HL-60 (cell line): ENCODE measurements at regions not wholly inside any gene's neighbourhood (a gene's known extent, or its start where the extent isn't known, plus 50 kb on each side); places are given as distances from the start of the nearest gene placed in this dataset.

ENCODE experiments used
- DNase-seq, 2 experiments: peaks; one replicate each; pipeline ENCODE4 v3.0.0-alpha.2; 2010 to 2020; ENCODE audit warnings: low read depth in 1 of 2, low spot score in 1 of 2
- H3K27ac ChIP-seq: fragments of 250-450 bp; sonication (Bioruptor Pico); replicated peaks from 2 replicates; pipeline ENCODE4 v1.5.1; 2020; ENCODE audit warnings: mild to moderate bottlenecking, moderate library complexity
- H3K27me3 ChIP-seq: fragments of 250-450 bp; sonication (Bioruptor Pico); 2 replicates; pipeline ENCODE4 v1.5.1; 2021; ENCODE audit warnings: mild to moderate bottlenecking, moderate library complexity; ENCODE audit not compliant: insufficient read depth, poor library complexity, severe bottlenecking
- H3K4me3 ChIP-seq: replicated peaks from 2 replicates; pipeline ENCODE4 v1.5.1; 2011; ENCODE audit warnings: mild to moderate bottlenecking, control low read depth, low read length; ENCODE audit not compliant: insufficient read depth
- GABPA ChIP-seq: IDR thresholded peaks from 2 replicates; pipeline ENCODE4 v1.6.1; 2012; ENCODE audit warnings: low read depth
- POLR2AphosphoS5 ChIP-seq: IDR thresholded peaks from 2 replicates; pipeline ENCODE4 v1.6.1; 2012; ENCODE audit warnings: low read depth
- SPI1 ChIP-seq: IDR thresholded peaks from 2 replicates; pipeline ENCODE4 v1.6.1; 2012; ENCODE audit warnings: low read depth, mild to moderate bottlenecking, borderline replicate concordance
- TF ChIP-seq, protein P1 (sequence below): IDR thresholded peaks from one replicate; pipeline ENCODE4 v1.5.1; 2011; ENCODE audit warnings: low read length, control low read depth, inconsistent platforms; ENCODE audit not compliant: insufficient read depth
- TF ChIP-seq, protein P2 (sequence below): IDR thresholded peaks from 2 replicates; pipeline ENCODE4 v1.6.1; 2012; ENCODE audit warnings: low read depth; ENCODE audit not compliant: insufficient replicate concordance

DNA sequence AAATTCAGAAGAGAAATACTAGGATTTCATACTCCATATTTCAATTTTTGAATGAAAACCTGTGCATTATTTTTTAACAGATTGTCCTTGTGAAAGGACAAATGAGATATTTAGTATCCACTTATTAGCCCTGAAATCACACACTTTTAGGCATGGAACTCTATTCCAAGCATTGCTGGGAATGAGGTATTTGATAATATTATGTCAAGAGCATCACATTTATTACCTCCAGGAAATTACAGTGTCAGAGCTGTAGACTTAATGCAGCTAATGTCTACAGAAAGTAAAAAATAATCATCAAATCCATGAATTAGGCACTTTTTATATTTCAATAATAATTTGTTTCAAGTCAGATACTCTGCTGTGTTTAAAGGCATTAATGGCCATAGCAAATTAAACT is 753.8 kb downstream of the REEP3 start:
- Histone ChIP-seq H3K27ac (no peak overlapping the region), H3K27me3 (no peaks in the 10 kb centered on the region), H3K4me3 (no peak overlapping the region)
- no peak for TF ChIP-seq POLR2AphosphoS5
- TF ChIP-seq, protein P1, sequence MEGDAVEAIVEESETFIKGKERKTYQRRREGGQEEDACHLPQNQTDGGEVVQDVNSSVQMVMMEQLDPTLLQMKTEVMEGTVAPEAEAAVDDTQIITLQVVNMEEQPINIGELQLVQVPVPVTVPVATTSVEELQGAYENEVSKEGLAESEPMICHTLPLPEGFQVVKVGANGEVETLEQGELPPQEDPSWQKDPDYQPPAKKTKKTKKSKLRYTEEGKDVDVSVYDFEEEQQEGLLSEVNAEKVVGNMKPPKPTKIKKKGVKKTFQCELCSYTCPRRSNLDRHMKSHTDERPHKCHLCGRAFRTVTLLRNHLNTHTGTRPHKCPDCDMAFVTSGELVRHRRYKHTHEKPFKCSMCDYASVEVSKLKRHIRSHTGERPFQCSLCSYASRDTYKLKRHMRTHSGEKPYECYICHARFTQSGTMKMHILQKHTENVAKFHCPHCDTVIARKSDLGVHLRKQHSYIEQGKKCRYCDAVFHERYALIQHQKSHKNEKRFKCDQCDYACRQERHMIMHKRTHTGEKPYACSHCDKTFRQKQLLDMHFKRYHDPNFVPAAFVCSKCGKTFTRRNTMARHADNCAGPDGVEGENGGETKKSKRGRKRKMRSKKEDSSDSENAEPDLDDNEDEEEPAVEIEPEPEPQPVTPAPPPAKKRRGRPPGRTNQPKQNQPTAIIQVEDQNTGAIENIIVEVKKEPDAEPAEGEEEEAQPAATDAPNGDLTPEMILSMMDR: no peak
- no peak for TF ChIP-seq SPI1
- no peak for DNase-seq

DNA sequence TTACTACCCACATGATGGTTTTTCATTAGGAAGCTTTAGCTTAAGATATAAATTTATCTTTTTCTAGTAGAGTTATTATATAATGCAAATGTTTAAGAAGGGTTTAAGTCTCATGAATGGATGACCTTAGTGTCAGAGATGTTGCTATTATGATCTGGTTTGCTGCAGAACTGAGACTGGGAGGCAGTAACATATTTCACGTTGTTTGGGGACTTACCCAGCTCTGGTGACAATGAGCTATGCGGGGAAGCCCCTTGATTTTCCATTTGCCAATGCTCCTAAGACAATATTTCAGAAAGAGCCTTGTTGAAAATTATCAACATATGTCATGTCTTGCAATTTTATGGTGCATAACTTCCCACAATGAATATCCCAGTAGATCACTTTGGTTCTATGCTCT is 754.6 kb downstream of the REEP3 start:
- no peaks in the 10 kb centered on the region for H3K27me3 ChIP-seq

DNA sequence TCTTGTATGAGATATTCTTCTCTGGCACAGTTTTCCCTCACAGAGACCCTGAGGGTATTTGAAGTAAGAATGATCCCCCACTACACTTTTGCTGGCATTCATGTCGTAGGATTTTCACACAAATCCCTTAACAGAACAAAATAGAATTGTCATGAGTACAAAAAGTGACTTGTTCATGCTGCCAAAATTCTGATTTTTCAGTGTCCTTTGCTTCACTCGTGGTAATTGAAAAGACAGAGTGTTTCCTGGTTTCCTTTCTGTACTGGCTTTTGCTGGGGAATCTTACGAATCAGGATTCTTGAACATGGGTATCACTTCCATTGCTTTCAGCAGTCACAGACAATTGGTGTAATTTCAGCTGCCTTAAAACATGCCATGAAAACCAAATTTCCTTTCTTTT is 756.3 kb downstream of the REEP3 start:
- DNase-seq: no peak
- Histone ChIP-seq H3K4me3 (no peak overlapping the region), H3K27me3 (no peaks in the 10 kb centered on the region), H3K27ac (no peak overlapping the region)
- no peak for TF ChIP-seq GABPA

More for the DNA sequence above, 754.6 kb downstream of the REEP3 start:
- no peak overlapping the region for H3K4me3 ChIP-seq
- no peak for DNase-seq
- no peak overlapping the region for H3K27ac ChIP-seq
- TF ChIP-seq, protein P1: no peak
- no peak for TF ChIP-seq GABPA
- TF ChIP-seq, protein P2, sequence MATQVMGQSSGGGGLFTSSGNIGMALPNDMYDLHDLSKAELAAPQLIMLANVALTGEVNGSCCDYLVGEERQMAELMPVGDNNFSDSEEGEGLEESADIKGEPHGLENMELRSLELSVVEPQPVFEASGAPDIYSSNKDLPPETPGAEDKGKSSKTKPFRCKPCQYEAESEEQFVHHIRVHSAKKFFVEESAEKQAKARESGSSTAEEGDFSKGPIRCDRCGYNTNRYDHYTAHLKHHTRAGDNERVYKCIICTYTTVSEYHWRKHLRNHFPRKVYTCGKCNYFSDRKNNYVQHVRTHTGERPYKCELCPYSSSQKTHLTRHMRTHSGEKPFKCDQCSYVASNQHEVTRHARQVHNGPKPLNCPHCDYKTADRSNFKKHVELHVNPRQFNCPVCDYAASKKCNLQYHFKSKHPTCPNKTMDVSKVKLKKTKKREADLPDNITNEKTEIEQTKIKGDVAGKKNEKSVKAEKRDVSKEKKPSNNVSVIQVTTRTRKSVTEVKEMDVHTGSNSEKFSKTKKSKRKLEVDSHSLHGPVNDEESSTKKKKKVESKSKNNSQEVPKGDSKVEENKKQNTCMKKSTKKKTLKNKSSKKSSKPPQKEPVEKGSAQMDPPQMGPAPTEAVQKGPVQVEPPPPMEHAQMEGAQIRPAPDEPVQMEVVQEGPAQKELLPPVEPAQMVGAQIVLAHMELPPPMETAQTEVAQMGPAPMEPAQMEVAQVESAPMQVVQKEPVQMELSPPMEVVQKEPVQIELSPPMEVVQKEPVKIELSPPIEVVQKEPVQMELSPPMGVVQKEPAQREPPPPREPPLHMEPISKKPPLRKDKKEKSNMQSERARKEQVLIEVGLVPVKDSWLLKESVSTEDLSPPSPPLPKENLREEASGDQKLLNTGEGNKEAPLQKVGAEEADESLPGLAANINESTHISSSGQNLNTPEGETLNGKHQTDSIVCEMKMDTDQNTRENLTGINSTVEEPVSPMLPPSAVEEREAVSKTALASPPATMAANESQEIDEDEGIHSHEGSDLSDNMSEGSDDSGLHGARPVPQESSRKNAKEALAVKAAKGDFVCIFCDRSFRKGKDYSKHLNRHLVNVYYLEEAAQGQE: no peak
- TF ChIP-seq SPI1: no peak
- no peak for TF ChIP-seq POLR2AphosphoS5

DNA sequence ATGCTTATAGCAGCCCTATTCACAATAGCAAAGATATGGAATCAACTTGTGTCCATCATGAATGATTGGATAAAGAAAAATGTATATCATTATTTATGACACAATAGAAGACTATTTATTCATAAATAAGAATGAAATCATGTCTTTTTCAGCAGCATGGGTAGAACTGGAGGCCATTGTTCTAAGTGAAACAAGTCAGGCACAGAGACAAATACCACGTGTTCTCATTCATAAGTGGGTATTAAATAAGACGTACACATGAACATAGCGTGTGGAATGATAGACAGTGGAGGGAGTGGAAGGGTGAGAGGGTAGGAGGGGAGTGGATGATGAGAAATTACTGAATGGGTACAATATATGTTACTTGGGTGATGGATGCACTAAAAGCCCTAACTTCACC is 762.4 kb downstream of the REEP3 start:
- TF ChIP-seq POLR2AphosphoS5 (no peak), SPI1 (no peak), GABPA (no peak)
- TF ChIP-seq, protein P1: no peak
- TF ChIP-seq, protein P2: no peak

More for the DNA sequence above, 762.4 kb downstream of the REEP3 start:
- H3K27ac ChIP-seq: no peak overlapping the region
- H3K4me3 ChIP-seq: no peak overlapping the region
- DNase-seq: no peak
- H3K27me3 ChIP-seq: no peaks in the 10 kb centered on the region
